Karpas-422 (cell line): ENCODE measurements at regions not wholly inside any gene's neighbourhood (a gene's known extent, or its start where the extent isn't known, plus 50 kb on each side); places are given as distances from the start of the nearest gene placed in this dataset.
"Not testable (repeated sequence)": the region's sequence is repeated elsewhere in the genome, so short reads cannot be mapped to it uniquely, and the experiment has no call there.

Source experiments
- DNase-seq: peaks from one replicate; pipeline ENCODE4 v3.0.0-alpha.2; 2015
- H2AFZ ChIP-seq: fragments of 200-600 bp; sonication (generic); 2 replicates; pipeline ENCODE4 v1.6.1; 2014; ENCODE audit warnings: antibody characterized with exemption, low read length, mixed read lengths
- H3K27ac ChIP-seq: fragments of 200-600 bp; sonication (generic); 2 replicates; pipeline ENCODE4 v1.5.1; 2014; ENCODE audit warnings: mild to moderate bottlenecking, low read length, moderate library complexity
- H3K27me3 ChIP-seq: fragments of 200-600 bp; sonication (generic); 2 replicates; pipeline ENCODE4 v1.6.1; 2014; ENCODE audit warnings: low read length, mixed read lengths
- H3K36me3 ChIP-seq: fragments of 200-600 bp; sonication (generic); 2 replicates; pipeline ENCODE4 v1.6.1; 2014; ENCODE audit warnings: low read length, mixed read lengths; ENCODE audit not compliant: insufficient read depth
- H3K4me1 ChIP-seq: fragments of 200-600 bp; sonication (generic); 2 replicates; pipeline ENCODE4 v1.6.1; 2014; ENCODE audit warnings: mild to moderate bottlenecking, low read length, mixed read lengths
- H3K4me2 ChIP-seq: fragments of 200-600 bp; sonication (generic); 2 replicates; pipeline ENCODE4 v1.6.1; 2014; ENCODE audit warnings: low read length, low read depth, mild to moderate bottlenecking; ENCODE audit not compliant: poor library complexity, severe bottlenecking
- H3K4me3 ChIP-seq: fragments of 200-600 bp; sonication (generic); 2 replicates; pipeline ENCODE4 v1.5.1; 2014; ENCODE audit warnings: mild to moderate bottlenecking, antibody characterized with exemption, low read length, mixed read lengths
- H3K79me2 ChIP-seq: fragments of 200-600 bp; sonication (generic); 2 replicates; pipeline ENCODE4 v1.6.1; 2014; ENCODE audit warnings: mild to moderate bottlenecking, low read length, mixed read lengths
- H3K9ac ChIP-seq: fragments of 200-600 bp; sonication (generic); 2 replicates; pipeline ENCODE4 v1.6.0; 2014; ENCODE audit warnings: low read length
- H3K9me2 ChIP-seq: fragments of 200-600 bp; sonication (generic), shearing (Covaris generic); replicated peaks from 2 replicates; pipeline ENCODE4 v1.6.0; 2014; ENCODE audit warnings: mild to moderate bottlenecking, low read length, moderate library complexity; ENCODE audit not compliant: insufficient read depth
- H3K9me3 ChIP-seq: fragments of 300-700, 200-600 bp; sonication (generic); 2 replicates; pipeline ENCODE4 v1.6.1; 2014; ENCODE audit warnings: low read length, mixed read lengths
- H4K20me1 ChIP-seq: fragments of 200-600 bp; sonication (generic); 2 replicates; pipeline ENCODE4 v1.6.1; 2014; ENCODE audit warnings: mild to moderate bottlenecking, antibody characterized with exemption, low read length, low read depth; ENCODE audit not compliant: insufficient read depth

- H3K4me3 ChIP-seq, DNase-seq, H3K4me1 ChIP-seq, H4K20me1 ChIP-seq, H3K9me2 ChIP-seq, H3K36me3 ChIP-seq, H3K79me2 ChIP-seq, H3K9me3 ChIP-seq, H3K4me2 ChIP-seq, H2AFZ ChIP-seq, H3K9ac ChIP-seq, H3K27ac ChIP-seq, H3K27me3 ChIP-seq: not testable (repeated sequence)
Observed at GRCh38 chr10:38386869-38387268, 292.7 kb downstream of the ZNF37A start.

- not testable (repeated sequence) for H3K9me3 ChIP-seq
Observed at GRCh38 chr10:38390725-38391124, 296.6 kb downstream of the ZNF37A start.

GRCh38 chr10:38395465-38395864, 301.3 kb downstream of the ZNF37A start:
- not testable (repeated sequence) for H3K4me1 ChIP-seq, H3K9ac ChIP-seq, H3K27ac ChIP-seq, H3K4me2 ChIP-seq, H3K9me3 ChIP-seq, H3K9me2 ChIP-seq, H2AFZ ChIP-seq, H3K36me3 ChIP-seq, H3K79me2 ChIP-seq, DNase-seq, H4K20me1 ChIP-seq, H3K27me3 ChIP-seq, H3K4me3 ChIP-seq

More at GRCh38 chr10:38390725-38391124, 296.6 kb downstream of the ZNF37A start:
- H3K4me2 ChIP-seq, H3K9me2 ChIP-seq, H3K4me3 ChIP-seq, H3K27ac ChIP-seq, H3K27me3 ChIP-seq, H3K36me3 ChIP-seq, H3K9ac ChIP-seq, H4K20me1 ChIP-seq, H3K4me1 ChIP-seq, H2AFZ ChIP-seq, H3K79me2 ChIP-seq: not testable (repeated sequence)
- DNase-seq: peak; percentile 73

- DNase-seq, H4K20me1 ChIP-seq, H3K4me3 ChIP-seq, H3K4me1 ChIP-seq, H3K27ac ChIP-seq, H3K36me3 ChIP-seq, H3K79me2 ChIP-seq, H3K27me3 ChIP-seq, H3K9me2 ChIP-seq, H2AFZ ChIP-seq, H3K9ac ChIP-seq, H3K4me2 ChIP-seq, H3K9me3 ChIP-seq: not testable (repeated sequence)
Observed at GRCh38 chr10:38396178-38396954, 302.2 kb downstream of the ZNF37A start.

- Histone ChIP-seq H3K4me2 (peak overlapping the region; percentile 69), H3K79me2 (peaks cover 13% of the 10 kb centered on the region), H3K4me3 (peak overlapping the region; percentile 79), H3K9ac (peak overlapping the region; percentile 81)
- not testable (repeated sequence) for H3K36me3 ChIP-seq, H4K20me1 ChIP-seq, H3K4me1 ChIP-seq, DNase-seq, H3K27me3 ChIP-seq, H3K9me3 ChIP-seq, H3K9me2 ChIP-seq, H3K27ac ChIP-seq, H2AFZ ChIP-seq
Observed at GRCh38 chr10:38401565-38401964, 307.4 kb downstream of the ZNF37A start.

- Histone ChIP-seq H3K27ac (peak overlapping the region; percentile 78), H3K4me3 (peak overlapping the region; percentile 79), H2AFZ (peak overlapping the region; percentile 67; the same call in 1 of the 2 replicates), H3K79me2 (peaks cover 13% of the 10 kb centered on the region), H3K9ac (peak overlapping the region; percentile 81), H3K4me2 (peak overlapping the region; percentile 69)
- not testable (repeated sequence) for H4K20me1 ChIP-seq, H3K9me3 ChIP-seq, H3K36me3 ChIP-seq, H3K9me2 ChIP-seq, H3K27me3 ChIP-seq, H3K4me1 ChIP-seq
- DNase-seq: peak; percentile 97
Observed at GRCh38 chr10:38402442-38403346, 308.6 kb downstream of the ZNF37A start.

- not testable (repeated sequence) for H4K20me1 ChIP-seq, H3K4me1 ChIP-seq, H3K9me3 ChIP-seq, DNase-seq, H3K36me3 ChIP-seq, H3K27me3 ChIP-seq, H3K9me2 ChIP-seq
- Histone ChIP-seq H3K9ac (peak overlapping the region; percentile 77), H3K79me2 (peaks cover 13% of the 10 kb centered on the region), H3K4me2 (peak overlapping the region; percentile 66), H2AFZ (0 out of 2 replicates have a peak overlapping the region, but pooled peaks have one; percentile 43), H3K27ac (peak overlapping the region; percentile 72), H3K4me3 (peak overlapping the region; percentile 72)
Observed at GRCh38 chr10:38403347-38404117, 309.4 kb downstream of the ZNF37A start.

GRCh38 chr10:38423634-38424033, 329.5 kb downstream of the ZNF37A start:
- H3K36me3 ChIP-seq, DNase-seq, H3K9me3 ChIP-seq: not testable (repeated sequence)

More at GRCh38 chr10:38423634-38424033, 329.5 kb downstream of the ZNF37A start:
- H3K9me2 ChIP-seq, H3K4me2 ChIP-seq, H3K27me3 ChIP-seq, H3K9ac ChIP-seq, H3K27ac ChIP-seq, H3K79me2 ChIP-seq, H3K4me3 ChIP-seq, H2AFZ ChIP-seq, H3K4me1 ChIP-seq, H4K20me1 ChIP-seq: not testable (repeated sequence)
